DOHH2 (cell line): ENCODE measurements at regions not wholly inside any gene's neighbourhood (a gene's known extent, or its start where the extent isn't known, plus 50 kb on each side); places are given as distances from the start of the nearest gene placed in this dataset.

Experiments used
- H3F3A ChIP-seq: fragments of 200-600 bp; sonication (generic), shearing (Covaris generic); 2 replicates; pipeline ENCODE4 v1.6.0; 2016; ENCODE audit warnings: antibody characterized with exemption, mild to moderate bottlenecking; ENCODE audit not compliant: control insufficient read depth, insufficient read depth
- H3K27ac ChIP-seq: fragments of 200-600 bp; sonication (generic); 2 replicates; pipeline ENCODE4 v1.5.1; 2014; ENCODE audit warnings: low read depth, mild to moderate bottlenecking, low read length, moderate library complexity
- H3K27me3 ChIP-seq: fragments of 200-600 bp; sonication (generic); 2 replicates; pipeline ENCODE4 v1.6.1; 2014; ENCODE audit warnings: mild to moderate bottlenecking, low read length, mixed read lengths; ENCODE audit not compliant: control insufficient read depth
- H3K36me3 ChIP-seq: fragments of 200-600 bp; sonication (generic); 2 replicates; pipeline ENCODE4 v1.6.1; 2014; ENCODE audit warnings: mild to moderate bottlenecking, low read length, moderate library complexity, mixed read lengths; ENCODE audit not compliant: control insufficient read depth
- H3K4me1 ChIP-seq: fragments of 200-600 bp; sonication (generic); 2 replicates; pipeline ENCODE4 v1.6.1; 2014; ENCODE audit warnings: mild to moderate bottlenecking, low read length, mixed read lengths; ENCODE audit not compliant: control insufficient read depth
- H3K4me2 ChIP-seq: fragments of 200-600 bp; sonication (generic); 2 replicates; pipeline ENCODE4 v1.6.0; 2014; ENCODE audit warnings: mild to moderate bottlenecking, low read length, moderate library complexity
- H3K4me3 ChIP-seq: fragments of 200-600 bp; sonication (generic); 2 replicates; pipeline ENCODE4 v1.5.1; 2014; ENCODE audit warnings: mild to moderate bottlenecking, low read length, mixed read lengths
- H3K79me2 ChIP-seq: fragments of 200-600 bp; sonication (generic); 2 replicates; pipeline ENCODE4 v1.6.1; 2014; ENCODE audit warnings: mild to moderate bottlenecking, low read length, mixed read lengths; ENCODE audit not compliant: control insufficient read depth
- H3K9me2 ChIP-seq: fragments of 200-600 bp; sonication (generic); replicated peaks from 2 replicates; pipeline ENCODE4 v1.6.1; 2014; ENCODE audit warnings: mild to moderate bottlenecking, low read length, mixed read lengths; ENCODE audit not compliant: control insufficient read depth
- H3K9me3 ChIP-seq: fragments of 200-600 bp; sonication (generic); 2 replicates; pipeline ENCODE4 v1.6.1; 2014; ENCODE audit warnings: antibody characterized with exemption, low read length, mixed read lengths; ENCODE audit not compliant: control insufficient read depth, insufficient read depth
- H4K20me1 ChIP-seq: fragments of 200-600 bp; sonication (generic); 2 replicates; pipeline ENCODE4 v1.6.0; 2014; ENCODE audit warnings: low read depth, mild to moderate bottlenecking, antibody characterized with exemption, low read length, moderate library complexity; ENCODE audit not compliant: control insufficient read depth, insufficient read depth
- CTCF ChIP-seq: fragments of 200-600 bp; sonication (generic); IDR thresholded peaks from one replicate; pipeline ENCODE4 v1.5.1; 2014; ENCODE audit warnings: antibody characterized with exemption, mild to moderate bottlenecking, low read depth, low read length; ENCODE audit not compliant: poor library complexity, severe bottlenecking
- EZH2phosphoT487 ChIP-seq: fragments of 200-600 bp; sonication (generic); IDR thresholded peaks from 2 replicates; pipeline ENCODE4 v1.6.1; 2017; ENCODE audit warnings: borderline replicate concordance, mild to moderate bottlenecking, antibody characterized with exemption, low read length, moderate library complexity, mixed read lengths

- no peaks in the 10 kb centered on the region for H3K27me3 ChIP-seq
- no peaks in the 10 kb centered on the region for H3F3A ChIP-seq
- H3K79me2 ChIP-seq, result no peaks in the 10 kb centered on the region
- no peaks in the 10 kb centered on the region for H4K20me1 ChIP-seq
- no peak overlapping the region for H3K27ac ChIP-seq
- H3K9me2 ChIP-seq, result no peaks in the 10 kb centered on the region
- no peaks in the 10 kb centered on the region for H3K4me1 ChIP-seq
- H3K4me2 ChIP-seq, result no peak overlapping the region
- H3K9me3 ChIP-seq, result no peaks in the 10 kb centered on the region
- no peak overlapping the region for H3K4me3 ChIP-seq
- no peaks in the 10 kb centered on the region for H3K36me3 ChIP-seq
- TF ChIP-seq EZH2phosphoT487, result no peak
- no peak for TF ChIP-seq CTCF
These were observed 228.9 kb downstream of the ACKR3 start for GRCh38 chr2:236798491-236798890.

- H3F3A ChIP-seq, result no peaks in the 10 kb centered on the region
- H3K4me2 ChIP-seq, result no peak overlapping the region
- no peaks in the 10 kb centered on the region for H3K79me2 ChIP-seq
- H3K27me3 ChIP-seq, result no peaks in the 10 kb centered on the region
- no peaks in the 10 kb centered on the region for H3K9me2 ChIP-seq
- no peaks in the 10 kb centered on the region for H3K9me3 ChIP-seq
- TF ChIP-seq CTCF, result no peak
- no peak for TF ChIP-seq EZH2phosphoT487
- H3K4me1 ChIP-seq, result no peaks in the 10 kb centered on the region
- H3K27ac ChIP-seq, result no peak overlapping the region
- no peak overlapping the region for H3K4me3 ChIP-seq
- H3K36me3 ChIP-seq, result no peaks in the 10 kb centered on the region
- no peaks in the 10 kb centered on the region for H4K20me1 ChIP-seq
These were observed 229.9 kb downstream of the ACKR3 start for GRCh38 chr2:236799391-236800026.

GRCh38 chr2:236802862-236803261 is 233.2 kb downstream of the ACKR3 start:
- no peaks in the 10 kb centered on the region for H4K20me1 ChIP-seq
- TF ChIP-seq CTCF, result no peak
- no peak for TF ChIP-seq EZH2phosphoT487
- H3K27ac ChIP-seq, result no peak overlapping the region
- H3K4me3 ChIP-seq, result no peak overlapping the region
- H3K36me3 ChIP-seq, result no peaks in the 10 kb centered on the region
- no peaks in the 10 kb centered on the region for H3K9me2 ChIP-seq
- H3K27me3 ChIP-seq, result no peaks in the 10 kb centered on the region
- no peaks in the 10 kb centered on the region for H3K79me2 ChIP-seq
- no peak overlapping the region for H3K4me2 ChIP-seq
- H3F3A ChIP-seq, result no peaks in the 10 kb centered on the region
- H3K9me3 ChIP-seq, result no peaks in the 10 kb centered on the region
- H3K4me1 ChIP-seq, result no peaks in the 10 kb centered on the region
